Cardiac muscle cell (in vitro differentiated cells and primary cell): ENCODE measurements at regions not wholly inside any gene's neighbourhood (a gene's known extent, or its start where the extent isn't known, plus 50 kb on each side); places are given as distances from the start of the nearest gene placed in this dataset.

Experiments
- DNase-seq, 2 donors: peaks; one replicate each; pipeline versions ENCODE4 v3.0.0 to v3.0.0-alpha.2; 2010 to 2017; ENCODE audit warnings: low read depth in 1 of 2, low spot score in 1 of 2
- H3K27ac ChIP-seq: fragments of 200-600 bp; sonication (generic); 2 replicates; pipeline ENCODE4 v1.5.1; 2016
- H3K27me3 ChIP-seq: fragments of 200-600 bp; sonication (generic); 2 replicates; pipeline ENCODE4 v1.6.0; 2016; ENCODE audit warnings: control low read depth
- H3K36me3 ChIP-seq: fragments of 200-600 bp; sonication (generic); 2 replicates; pipeline ENCODE4 v1.5.1; 2016; ENCODE audit warnings: control low read depth
- H3K4me1 ChIP-seq: fragments of 200-600 bp; sonication (generic); 2 replicates; pipeline ENCODE4 v1.8.1; 2017; ENCODE audit warnings: low read depth, mild to moderate bottlenecking, mixed run types
- H3K4me3 ChIP-seq: fragments of 200-600 bp; sonication (generic); 2 replicates; pipeline ENCODE4 v1.5.1; 2016; ENCODE audit warnings: mild to moderate bottlenecking
- H3K9me3 ChIP-seq: fragments of 200-600 bp; sonication (generic); 2 replicates; pipeline ENCODE4 v1.5.1; 2017; ENCODE audit warnings: low read depth, mild to moderate bottlenecking, control low read depth
- CTCF ChIP-seq: IDR thresholded peaks from 2 replicates; pipeline ENCODE4 v1.5.1; 2012; ENCODE audit warnings: low read depth, mild to moderate bottlenecking, low read length

- H3K36me3 ChIP-seq: no peaks in the 10 kb centered on the region
- no peak overlapping the region for H3K4me3 ChIP-seq
- H3K4me1 ChIP-seq: no peaks in the 10 kb centered on the region
- H3K27me3 ChIP-seq: no peaks in the 10 kb centered on the region
- no peaks in the 10 kb centered on the region for H3K9me3 ChIP-seq
- no peak for TF ChIP-seq CTCF
- no peak overlapping the region for H3K27ac ChIP-seq
- no peak for DNase-seq
Measured at GRCh38 chr21:15557925-15558324, 171.9 kb upstream of the USP25 start.

- no peak for TF ChIP-seq CTCF
- no peak overlapping the region for H3K27ac ChIP-seq
- no peak overlapping the region for H3K4me3 ChIP-seq
- H3K9me3 ChIP-seq: no peaks in the 10 kb centered on the region
- DNase-seq: no peak
- H3K36me3 ChIP-seq: no peaks in the 10 kb centered on the region
- H3K27me3 ChIP-seq: no peaks in the 10 kb centered on the region
- no peaks in the 10 kb centered on the region for H3K4me1 ChIP-seq
Measured at GRCh38 chr21:15558884-15559283, 170.9 kb upstream of the USP25 start.

GRCh38 chr21:15559660-15560059 lies 170.1 kb upstream of the USP25 start:
- Histone ChIP-seq H3K9me3 (no peaks in the 10 kb centered on the region), H3K27ac (no peak overlapping the region), H3K4me1 (no peaks in the 10 kb centered on the region), H3K36me3 (no peaks in the 10 kb centered on the region), H3K27me3 (no peaks in the 10 kb centered on the region), H3K4me3 (no peak overlapping the region)
- no peak for TF ChIP-seq CTCF
- no peak for DNase-seq

- DNase-seq: no peak
- no peak overlapping the region for H3K27ac ChIP-seq
- no peaks in the 10 kb centered on the region for H3K27me3 ChIP-seq
- no peaks in the 10 kb centered on the region for H3K4me1 ChIP-seq
- no peaks in the 10 kb centered on the region for H3K9me3 ChIP-seq
- no peaks in the 10 kb centered on the region for H3K36me3 ChIP-seq
- TF ChIP-seq CTCF: no peak
- H3K4me3 ChIP-seq: no peak overlapping the region
Measured at GRCh38 chr21:15560383-15561056, 169.3 kb upstream of the USP25 start.

- no peak for TF ChIP-seq CTCF
- Histone ChIP-seq H3K27ac (no peak overlapping the region), H3K36me3 (no peaks in the 10 kb centered on the region), H3K9me3 (no peaks in the 10 kb centered on the region), H3K4me1 (no peaks in the 10 kb centered on the region), H3K4me3 (no peak overlapping the region), H3K27me3 (no peaks in the 10 kb centered on the region)
- no peak for DNase-seq
Measured at GRCh38 chr21:15562748-15563147, 167.0 kb upstream of the USP25 start.
